Liver (tissue), 3 donors: ENCODE measurements at regions not wholly inside any gene's neighbourhood (a gene's known extent, or its start where the extent isn't known, plus 50 kb on each side); places are given as distances from the start of the nearest gene placed in this dataset.

Source experiments
- ATF3 ChIP-seq: IDR thresholded peaks from 2 replicates; pipeline ENCODE4 v1.6.1; 2016; ENCODE audit warnings: antibody characterized with exemption
- CTCF ChIP-seq: fragments of 150-350 bp; IDR thresholded peaks from 2 replicates; pipeline ENCODE4 v1.5.1; 2017; ENCODE audit warnings: improper control_type of control experiment, low read depth, low read length; ENCODE audit not compliant: missing input control
- MAX ChIP-seq: IDR thresholded peaks from 2 replicates; pipeline ENCODE4 v1.6.1; 2016; ENCODE audit warnings: antibody characterized with exemption
- SP1 ChIP-seq: IDR thresholded peaks from 2 replicates; pipeline ENCODE4 v1.6.1; 2018; ENCODE audit warnings: antibody characterized with exemption, mild to moderate bottlenecking
- TF ChIP-seq, protein P1 (sequence below): IDR thresholded peaks from 2 replicates; pipeline ENCODE4 v1.6.1; 2016; ENCODE audit warnings: antibody characterized with exemption, mild to moderate bottlenecking
- donor health status: healthy.
- donor health status: healthy.

- no peak for TF ChIP-seq CTCF
- no peak for TF ChIP-seq MAX
- TF ChIP-seq SP1 = no peak
- TF ChIP-seq, protein P1, sequence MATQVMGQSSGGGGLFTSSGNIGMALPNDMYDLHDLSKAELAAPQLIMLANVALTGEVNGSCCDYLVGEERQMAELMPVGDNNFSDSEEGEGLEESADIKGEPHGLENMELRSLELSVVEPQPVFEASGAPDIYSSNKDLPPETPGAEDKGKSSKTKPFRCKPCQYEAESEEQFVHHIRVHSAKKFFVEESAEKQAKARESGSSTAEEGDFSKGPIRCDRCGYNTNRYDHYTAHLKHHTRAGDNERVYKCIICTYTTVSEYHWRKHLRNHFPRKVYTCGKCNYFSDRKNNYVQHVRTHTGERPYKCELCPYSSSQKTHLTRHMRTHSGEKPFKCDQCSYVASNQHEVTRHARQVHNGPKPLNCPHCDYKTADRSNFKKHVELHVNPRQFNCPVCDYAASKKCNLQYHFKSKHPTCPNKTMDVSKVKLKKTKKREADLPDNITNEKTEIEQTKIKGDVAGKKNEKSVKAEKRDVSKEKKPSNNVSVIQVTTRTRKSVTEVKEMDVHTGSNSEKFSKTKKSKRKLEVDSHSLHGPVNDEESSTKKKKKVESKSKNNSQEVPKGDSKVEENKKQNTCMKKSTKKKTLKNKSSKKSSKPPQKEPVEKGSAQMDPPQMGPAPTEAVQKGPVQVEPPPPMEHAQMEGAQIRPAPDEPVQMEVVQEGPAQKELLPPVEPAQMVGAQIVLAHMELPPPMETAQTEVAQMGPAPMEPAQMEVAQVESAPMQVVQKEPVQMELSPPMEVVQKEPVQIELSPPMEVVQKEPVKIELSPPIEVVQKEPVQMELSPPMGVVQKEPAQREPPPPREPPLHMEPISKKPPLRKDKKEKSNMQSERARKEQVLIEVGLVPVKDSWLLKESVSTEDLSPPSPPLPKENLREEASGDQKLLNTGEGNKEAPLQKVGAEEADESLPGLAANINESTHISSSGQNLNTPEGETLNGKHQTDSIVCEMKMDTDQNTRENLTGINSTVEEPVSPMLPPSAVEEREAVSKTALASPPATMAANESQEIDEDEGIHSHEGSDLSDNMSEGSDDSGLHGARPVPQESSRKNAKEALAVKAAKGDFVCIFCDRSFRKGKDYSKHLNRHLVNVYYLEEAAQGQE = no peak
- no peak for TF ChIP-seq ATF3
Observed at GRCh38 chr3:159149131-159149530, 347.3 kb downstream of the MFSD1 start.
